ENCODE measurements at regions not wholly inside any gene's neighbourhood (a gene's known extent, or its start where the extent isn't known, plus 50 kb on each side); places are given as distances from the start of the nearest gene placed in this dataset.
"Not testable (repeated sequence)": the region's sequence is repeated elsewhere in the genome, so short reads cannot be mapped to it uniquely, and the experiment has no call there.

DNA sequence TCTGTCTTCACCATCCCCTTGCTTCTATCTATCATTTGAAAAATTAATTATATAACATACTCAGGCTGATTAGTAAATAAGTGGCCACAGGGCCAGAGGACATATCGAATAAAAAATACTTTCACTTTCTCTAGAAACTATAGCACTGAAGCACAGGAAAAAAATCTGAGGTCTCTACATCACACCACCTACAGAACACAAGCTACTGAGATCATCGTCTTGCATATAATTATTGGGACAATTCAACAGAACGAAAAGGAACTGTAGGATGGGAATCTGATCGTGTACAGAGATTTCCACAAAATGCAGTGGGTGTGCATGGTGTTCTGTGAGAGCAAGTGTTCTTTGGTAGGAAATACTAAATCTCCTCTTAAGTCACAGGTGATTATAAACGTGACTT is 289.6 kb upstream of the ERCC4 start:
- no peaks in the 10 kb centered on the region for H3K4me1 ChIP-seq

GRCh38 chr16:13631213-13631767 is 288.7 kb upstream of the ERCC4 start:
- no peaks in the 10 kb centered on the region for H3K4me1 ChIP-seq
- no peak overlapping the region for H3K27ac ChIP-seq
- intact Hi-C loops (cut with DNase I; ENCODE audit: low total_unique reads) = no loop called here
- no peaks in the 10 kb centered on the region for H3K27me3 ChIP-seq
- H3K4me3 ChIP-seq = no peak overlapping the region
- H3K36me3 ChIP-seq = no peaks in the 10 kb centered on the region
- peaks cover 0 to 4% of the 10 kb centered on the region in 2 donors for H3K9me3 ChIP-seq
- DNase-seq (ENCODE audit: low spot score in 2 of 2) = no peak
- no peak for TF ChIP-seq POLR2A (IDR thresholded peaks at IDR 0.05)
- TF ChIP-seq, protein P1, sequence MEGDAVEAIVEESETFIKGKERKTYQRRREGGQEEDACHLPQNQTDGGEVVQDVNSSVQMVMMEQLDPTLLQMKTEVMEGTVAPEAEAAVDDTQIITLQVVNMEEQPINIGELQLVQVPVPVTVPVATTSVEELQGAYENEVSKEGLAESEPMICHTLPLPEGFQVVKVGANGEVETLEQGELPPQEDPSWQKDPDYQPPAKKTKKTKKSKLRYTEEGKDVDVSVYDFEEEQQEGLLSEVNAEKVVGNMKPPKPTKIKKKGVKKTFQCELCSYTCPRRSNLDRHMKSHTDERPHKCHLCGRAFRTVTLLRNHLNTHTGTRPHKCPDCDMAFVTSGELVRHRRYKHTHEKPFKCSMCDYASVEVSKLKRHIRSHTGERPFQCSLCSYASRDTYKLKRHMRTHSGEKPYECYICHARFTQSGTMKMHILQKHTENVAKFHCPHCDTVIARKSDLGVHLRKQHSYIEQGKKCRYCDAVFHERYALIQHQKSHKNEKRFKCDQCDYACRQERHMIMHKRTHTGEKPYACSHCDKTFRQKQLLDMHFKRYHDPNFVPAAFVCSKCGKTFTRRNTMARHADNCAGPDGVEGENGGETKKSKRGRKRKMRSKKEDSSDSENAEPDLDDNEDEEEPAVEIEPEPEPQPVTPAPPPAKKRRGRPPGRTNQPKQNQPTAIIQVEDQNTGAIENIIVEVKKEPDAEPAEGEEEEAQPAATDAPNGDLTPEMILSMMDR (IDR thresholded peaks at IDR 0.05) = no peak
- no peak for TF ChIP-seq POLR2AphosphoS5 (IDR thresholded peaks at IDR 0.05)

More for the DNA sequence above, 289.6 kb upstream of the ERCC4 start:
- Histone ChIP-seq H3K27ac (no peak overlapping the region), H3K9me3 (peaks cover 0 to 4% of the 10 kb centered on the region in 2 donors), H3K36me3 (no peaks in the 10 kb centered on the region), H3K27me3 (no peaks in the 10 kb centered on the region), H3K4me3 (no peak overlapping the region)
- intact Hi-C loops (cut with DNase I; ENCODE audit: low total_unique reads) = no loop called here
- no peak for TF ChIP-seq POLR2AphosphoS5 (IDR thresholded peaks at IDR 0.05)
- TF ChIP-seq, protein P1 (IDR thresholded peaks at IDR 0.05) = no peak
- no peak for TF ChIP-seq POLR2A (IDR thresholded peaks at IDR 0.05)
- DNase-seq (ENCODE audit: low spot score in 2 of 2) = no peak

DNA sequence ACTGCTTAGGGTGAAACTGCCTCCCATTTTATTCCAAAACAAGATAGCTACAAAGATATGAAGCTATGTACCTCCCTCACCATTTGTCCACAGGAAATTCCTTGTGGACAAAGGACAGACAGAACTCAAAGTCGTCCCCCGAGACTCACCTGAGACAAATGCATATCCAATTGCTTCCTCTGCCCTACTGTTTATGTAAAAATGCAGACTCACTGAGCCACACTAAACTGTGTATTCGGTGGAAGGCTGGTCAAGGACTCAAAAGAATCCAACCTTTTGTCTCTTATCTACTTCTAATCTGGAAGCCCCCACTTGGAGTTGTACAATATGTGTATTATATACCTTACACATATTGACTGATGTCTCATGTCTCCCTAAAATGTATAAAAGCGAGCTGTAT is 288.0 kb upstream of the ERCC4 start:
- Histone ChIP-seq H3K27ac (no peak overlapping the region), H3K9me3 (peaks cover 0 to 4% of the 10 kb centered on the region in 2 donors), H3K36me3 (no peaks in the 10 kb centered on the region), H3K4me1 (no peaks in the 10 kb centered on the region), H3K4me3 (no peak overlapping the region), H3K27me3 (no peaks in the 10 kb centered on the region)
- no peak for TF ChIP-seq POLR2A (IDR thresholded peaks at IDR 0.05)
- no peak for TF ChIP-seq POLR2AphosphoS5 (IDR thresholded peaks at IDR 0.05)
- TF ChIP-seq, protein P1 (IDR thresholded peaks at IDR 0.05) = no peak
- no peak for DNase-seq (ENCODE audit: low spot score in 2 of 2)
- intact Hi-C loops (cut with DNase I; ENCODE audit: low total_unique reads) = no loop called here

- H3K4me1 ChIP-seq; H3K27me3 ChIP-seq; H3K36me3 ChIP-seq; H3K9me3 ChIP-seq; H3K27ac ChIP-seq; DNase-seq (ENCODE audit: low spot score in 2 of 2); H3K4me3 ChIP-seq; intact Hi-C loops (cut with DNase I; ENCODE audit: low total_unique reads): not testable (repeated sequence)
Observed at GRCh38 chr16:13632504-13632903, 287.4 kb upstream of the ERCC4 start.

DNA sequence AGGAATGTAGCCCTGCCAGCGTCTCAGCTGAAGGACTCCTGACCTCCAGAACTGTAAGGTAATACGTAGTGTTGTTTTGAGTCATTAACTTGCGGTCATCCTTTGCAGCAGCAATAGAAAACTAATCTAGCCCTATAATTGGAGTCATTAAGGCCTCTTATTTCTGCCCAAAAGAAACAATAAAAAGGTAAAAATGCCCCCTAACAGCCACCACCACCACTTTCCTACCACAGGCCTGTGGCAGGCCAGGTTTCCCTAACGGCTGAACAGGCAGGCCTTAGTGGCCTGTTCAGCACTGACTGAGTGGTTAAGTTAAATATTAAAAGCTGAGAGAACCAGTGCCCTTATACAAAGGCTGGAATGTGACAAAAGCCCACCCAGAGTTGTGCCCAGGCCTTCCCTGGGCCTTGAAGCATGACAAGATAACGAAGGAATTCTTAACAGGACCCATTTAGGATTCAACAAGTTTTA is 286.5 kb upstream of the ERCC4 start:
- Histone ChIP-seq H3K27ac (no peak overlapping the region), H3K4me1 (no peaks in the 10 kb centered on the region), H3K36me3 (no peaks in the 10 kb centered on the region), H3K4me3 (no peak overlapping the region), H3K9me3 (peaks cover 0 to 4% of the 10 kb centered on the region in 2 donors), H3K27me3 (no peaks in the 10 kb centered on the region)
- intact Hi-C loops (cut with DNase I; ENCODE audit: low total_unique reads) = no loop called here
- TF ChIP-seq POLR2AphosphoS5 (IDR thresholded peaks at IDR 0.05) (no peak), POLR2A (IDR thresholded peaks at IDR 0.05) (no peak)
- TF ChIP-seq, protein P1 (IDR thresholded peaks at IDR 0.05) = no peak
- no peak for DNase-seq (ENCODE audit: low spot score in 2 of 2)

GRCh38 chr16:13634253-13634652 is 285.7 kb upstream of the ERCC4 start:
- intact Hi-C loops (cut with DNase I; ENCODE audit: low total_unique reads) = no loop called here
- H3K9me3 ChIP-seq = peaks cover 0 to 4% of the 10 kb centered on the region in 2 donors
- TF ChIP-seq POLR2AphosphoS5 (IDR thresholded peaks at IDR 0.05) = no peak
- TF ChIP-seq, protein P1 (IDR thresholded peaks at IDR 0.05) = no peak
- no peak for TF ChIP-seq POLR2A (IDR thresholded peaks at IDR 0.05)
- H3K4me1 ChIP-seq = no peaks in the 10 kb centered on the region
- DNase-seq (ENCODE audit: low spot score in 2 of 2) = no peak
- no peaks in the 10 kb centered on the region for H3K36me3 ChIP-seq
- H3K27me3 ChIP-seq = no peaks in the 10 kb centered on the region
- no peak overlapping the region for H3K4me3 ChIP-seq
- H3K27ac ChIP-seq = no peak overlapping the region
